Progenitor cell of endocrine pancreas (in vitro differentiated cells): ENCODE measurements at regions not wholly inside any gene's neighbourhood (a gene's known extent, or its start where the extent isn't known, plus 50 kb on each side); places are given as distances from the start of the nearest gene placed in this dataset.
A peak's percentile ranks its signal among the peaks of the same experiment; 100 is the strongest.
"Not testable (repeated sequence)": the region's sequence is repeated elsewhere in the genome, so short reads cannot be mapped to it uniquely, and the experiment has no call there.

Experiments
- DNase-seq: peaks from one replicate; pipeline ENCODE4 v3.0.0; 2021; ENCODE audit warnings: low spot score; ENCODE audit not compliant: unreplicated experiment
- H3K27ac Mint-ChIP-seq: 2 replicates; pipeline ENCODE4 v1.8.0; 2021; ENCODE audit warnings: mild to moderate bottlenecking, moderate library complexity, mixed read lengths
- H3K27me3 Mint-ChIP-seq: 2 replicates; pipeline ENCODE4 v1.8.0; 2021; ENCODE audit warnings: mixed read lengths
- H3K36me3 Mint-ChIP-seq: 2 replicates; pipeline ENCODE4 v1.8.0; 2022; ENCODE audit warnings: mixed read lengths; ENCODE audit not compliant: insufficient read depth
- H3K4me1 Mint-ChIP-seq: 2 replicates; pipeline ENCODE4 v1.8.0; 2021; ENCODE audit warnings: low read depth, mixed read lengths
- H3K4me3 Mint-ChIP-seq: 2 replicates; pipeline ENCODE4 v1.8.0; 2021; ENCODE audit warnings: low read depth, mild to moderate bottlenecking, moderate library complexity, mixed read lengths
- H3K9me3 Mint-ChIP-seq: 2 replicates; pipeline ENCODE4 v1.8.0; 2021; ENCODE audit warnings: low read depth, mixed read lengths
- TF ChIP-seq, protein P1 (sequence below): fragments of 200-600 bp; sonication (generic); IDR thresholded peaks from one replicate; pipeline ENCODE4 v1.5.0; 2021; ENCODE audit warnings: antibody characterized with exemption, mild to moderate bottlenecking; ENCODE audit not compliant: unreplicated experiment

DNA sequence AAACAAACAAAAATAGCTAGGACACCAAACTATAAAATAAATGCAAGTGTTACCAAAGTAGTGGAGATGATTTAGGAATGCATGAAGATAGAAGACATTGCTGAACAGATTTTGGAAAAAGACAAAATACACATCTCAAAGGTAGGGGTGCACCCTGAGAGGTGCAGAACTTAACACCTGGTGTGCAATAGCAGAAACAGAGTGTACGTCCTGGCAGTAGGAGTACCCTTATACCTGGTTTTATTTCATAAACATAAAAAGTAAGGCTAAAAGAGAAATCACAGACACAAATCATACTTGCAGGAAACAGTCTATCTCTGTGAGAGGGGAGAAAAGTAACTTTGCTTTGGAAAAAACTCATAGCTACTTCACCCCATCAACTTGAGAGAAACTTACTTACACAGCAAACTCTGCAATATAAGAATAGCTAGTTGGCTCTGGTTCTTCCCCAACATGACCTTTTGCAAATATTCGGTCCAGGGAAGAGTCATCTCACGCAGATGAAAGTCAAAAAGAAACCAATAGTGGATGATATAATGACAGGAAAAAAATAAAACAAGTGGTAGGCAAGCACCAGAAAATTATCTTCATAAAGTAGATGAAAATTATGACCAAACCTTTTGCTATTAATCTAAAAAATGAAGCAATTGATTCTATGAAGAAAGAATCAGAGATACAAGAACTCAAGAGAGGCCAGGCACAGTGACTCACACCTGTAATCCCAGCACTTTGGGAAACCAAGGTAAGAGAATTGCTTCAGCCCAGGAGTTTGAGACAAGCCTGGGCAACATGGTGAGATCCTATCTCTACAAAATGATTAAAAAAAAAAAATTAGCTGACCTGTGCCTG, 108.9 kb upstream of the BNIP2 start:
- Mint-ChIP-seq H3K36me3 (no peaks in the 10 kb centered on the region), H3K9me3 (no peaks in the 10 kb centered on the region)
- DNase-seq = no peak

DNA sequence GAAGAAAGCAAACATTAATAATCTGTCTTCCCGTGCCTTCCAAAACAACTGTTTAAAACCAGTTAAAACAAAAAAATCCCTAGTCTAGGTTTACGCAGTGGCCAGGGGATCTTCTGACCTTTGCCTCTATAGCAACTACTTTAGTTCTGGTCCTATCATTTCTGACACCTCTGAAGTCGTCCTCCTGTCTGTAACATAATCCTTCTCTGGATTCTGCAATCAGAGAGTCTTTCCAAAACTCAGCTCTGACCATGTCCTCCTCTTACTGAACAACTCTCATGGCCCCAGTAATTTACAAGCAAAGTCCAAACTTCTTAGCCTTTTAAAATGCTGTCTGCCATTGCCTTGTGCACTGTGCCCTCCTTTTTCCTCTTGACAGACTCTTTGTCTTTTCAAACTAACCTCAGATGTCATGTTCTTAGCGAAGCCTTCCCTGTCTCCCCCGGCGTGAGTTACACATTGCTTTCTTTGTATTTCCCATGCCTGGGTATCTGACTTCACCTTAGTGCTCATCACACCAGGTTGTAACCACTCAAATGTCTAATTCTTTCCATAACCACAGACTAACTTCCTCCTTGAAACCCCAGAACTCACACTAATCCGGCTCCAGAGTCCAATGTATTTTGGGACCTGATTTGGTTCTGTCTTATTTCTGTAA, 105.2 kb upstream of the BNIP2 start:
- Mint-ChIP-seq H3K27me3 (peaks cover 35% of the 10 kb centered on the region), H3K36me3 (no peaks in the 10 kb centered on the region), H3K4me3 (no peak overlapping the region), H3K27ac (peak overlapping the region; percentile 7), H3K4me1 (peaks cover 20% of the 10 kb centered on the region), H3K9me3 (no peaks in the 10 kb centered on the region)
- TF ChIP-seq, protein P1, sequence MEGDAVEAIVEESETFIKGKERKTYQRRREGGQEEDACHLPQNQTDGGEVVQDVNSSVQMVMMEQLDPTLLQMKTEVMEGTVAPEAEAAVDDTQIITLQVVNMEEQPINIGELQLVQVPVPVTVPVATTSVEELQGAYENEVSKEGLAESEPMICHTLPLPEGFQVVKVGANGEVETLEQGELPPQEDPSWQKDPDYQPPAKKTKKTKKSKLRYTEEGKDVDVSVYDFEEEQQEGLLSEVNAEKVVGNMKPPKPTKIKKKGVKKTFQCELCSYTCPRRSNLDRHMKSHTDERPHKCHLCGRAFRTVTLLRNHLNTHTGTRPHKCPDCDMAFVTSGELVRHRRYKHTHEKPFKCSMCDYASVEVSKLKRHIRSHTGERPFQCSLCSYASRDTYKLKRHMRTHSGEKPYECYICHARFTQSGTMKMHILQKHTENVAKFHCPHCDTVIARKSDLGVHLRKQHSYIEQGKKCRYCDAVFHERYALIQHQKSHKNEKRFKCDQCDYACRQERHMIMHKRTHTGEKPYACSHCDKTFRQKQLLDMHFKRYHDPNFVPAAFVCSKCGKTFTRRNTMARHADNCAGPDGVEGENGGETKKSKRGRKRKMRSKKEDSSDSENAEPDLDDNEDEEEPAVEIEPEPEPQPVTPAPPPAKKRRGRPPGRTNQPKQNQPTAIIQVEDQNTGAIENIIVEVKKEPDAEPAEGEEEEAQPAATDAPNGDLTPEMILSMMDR = no peak
- DNase-seq = no peak

More for the DNA sequence above, 108.9 kb upstream of the BNIP2 start:
- Mint-ChIP-seq H3K27ac (no peak overlapping the region), H3K4me1 (peaks cover 19% of the 10 kb centered on the region), H3K27me3 (peaks cover 22% of the 10 kb centered on the region), H3K4me3 (no peak overlapping the region)
- TF ChIP-seq, protein P1 = no peak

DNA sequence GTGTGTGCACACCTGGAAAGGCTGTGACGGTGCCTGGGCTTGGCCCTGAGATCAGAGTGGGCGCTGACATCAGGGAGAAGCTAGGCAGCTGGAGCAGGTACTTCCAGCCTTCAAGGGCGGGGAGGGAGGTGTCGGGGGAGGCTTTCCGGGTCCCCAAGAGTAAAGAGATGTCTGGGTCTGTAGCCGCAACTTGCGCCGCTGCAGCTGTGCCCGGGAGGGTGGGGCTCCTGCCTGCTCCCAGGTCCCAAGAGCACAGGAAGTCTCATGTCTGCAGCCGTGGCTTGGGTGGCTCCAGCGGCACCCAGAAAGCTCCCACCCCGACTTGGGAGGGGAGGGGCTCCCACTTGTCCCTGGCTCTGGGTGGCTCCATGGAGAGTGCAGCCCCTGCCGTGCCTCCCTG, 103.2 kb upstream of the BNIP2 start:
- Mint-ChIP-seq H3K36me3 (no peaks in the 10 kb centered on the region), H3K27ac (no peak overlapping the region), H3K4me3 (no peak overlapping the region), H3K4me1 (peaks cover 20% of the 10 kb centered on the region), H3K9me3 (no peaks in the 10 kb centered on the region), H3K27me3 (peaks cover 25% of the 10 kb centered on the region)
- TF ChIP-seq, protein P1 = no peak
- no peak for DNase-seq

DNA sequence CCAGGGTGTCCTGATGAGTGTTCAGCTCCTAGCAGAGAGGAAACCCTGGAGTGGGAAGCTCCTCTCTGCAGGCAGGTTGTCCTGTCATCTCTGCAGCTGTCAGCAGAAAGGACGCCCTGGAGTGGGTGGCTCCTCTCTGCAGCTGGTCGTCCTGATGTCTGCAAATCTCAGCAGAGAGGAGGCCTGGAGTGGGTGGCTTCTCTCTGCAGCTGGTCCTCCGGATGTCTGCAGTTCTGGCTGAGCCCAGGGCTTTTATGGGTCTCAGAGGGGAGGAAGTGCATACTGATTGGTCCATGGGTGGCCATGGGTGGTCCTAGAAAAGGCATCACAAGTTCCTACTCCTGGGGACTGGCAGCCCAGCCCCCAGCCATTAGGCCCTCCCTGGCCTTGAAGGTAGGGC, 102.6 kb upstream of the BNIP2 start:
- H3K9me3 Mint-ChIP-seq = no peaks in the 10 kb centered on the region
- no peak overlapping the region for H3K4me3 Mint-ChIP-seq
- H3K4me1 Mint-ChIP-seq = peaks cover 20% of the 10 kb centered on the region
- peaks cover 25% of the 10 kb centered on the region for H3K27me3 Mint-ChIP-seq
- no peak overlapping the region for H3K27ac Mint-ChIP-seq
- no peaks in the 10 kb centered on the region for H3K36me3 Mint-ChIP-seq
- TF ChIP-seq, protein P1 = no peak
- no peak for DNase-seq

DNA sequence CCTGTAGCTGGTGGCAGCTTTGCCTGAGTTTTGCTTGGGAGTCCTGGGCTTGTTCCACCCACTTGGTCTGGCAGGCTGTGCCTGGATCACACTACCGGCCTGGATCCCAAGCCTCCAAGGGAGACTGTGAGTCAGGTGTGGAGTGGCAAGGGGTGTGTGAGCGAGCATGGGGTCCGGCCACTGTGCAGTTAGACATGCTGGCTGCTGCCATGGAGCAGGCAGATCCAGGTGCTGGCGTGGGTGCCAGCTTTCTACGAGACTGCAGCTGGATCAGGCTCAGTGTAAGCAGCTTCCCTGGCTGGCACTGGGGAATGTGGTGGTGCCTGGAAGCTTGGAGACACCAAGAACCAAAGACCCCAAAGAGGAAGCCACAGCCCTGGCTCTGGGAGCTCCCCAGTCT, 102.0 kb upstream of the BNIP2 start:
- Mint-ChIP-seq H3K4me3 (no peak overlapping the region), H3K27ac (no peak overlapping the region), H3K36me3 (no peaks in the 10 kb centered on the region), H3K27me3 (peaks cover 21% of the 10 kb centered on the region), H3K4me1 (peaks cover 20% of the 10 kb centered on the region), H3K9me3 (no peaks in the 10 kb centered on the region)
- TF ChIP-seq, protein P1 = no peak
- no peak for DNase-seq

DNA sequence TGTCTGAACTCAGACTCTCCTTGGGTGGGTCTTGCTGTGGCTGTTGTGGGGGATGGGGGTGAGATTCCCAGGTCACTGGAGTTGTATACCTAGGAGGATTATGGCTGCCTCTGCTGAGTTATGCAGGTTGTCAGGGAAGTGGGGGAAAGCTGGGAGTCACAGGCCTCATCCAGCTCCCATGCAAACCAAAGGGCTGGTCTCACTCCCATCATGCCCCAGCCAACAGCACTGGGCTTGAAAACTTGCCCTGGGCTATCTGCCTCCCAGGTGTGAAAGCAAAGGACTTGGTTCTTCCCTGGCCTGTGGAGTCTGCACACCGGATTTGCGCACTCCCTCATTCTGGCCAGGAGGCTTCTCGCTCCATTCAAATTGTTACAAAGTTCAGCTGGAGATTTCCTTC, 97.3 kb upstream of the BNIP2 start:
- H3K4me3 Mint-ChIP-seq, H3K27ac Mint-ChIP-seq, H3K9me3 Mint-ChIP-seq, H3K36me3 Mint-ChIP-seq, DNase-seq, H3K4me1 Mint-ChIP-seq: not testable (repeated sequence)
- H3K27me3 Mint-ChIP-seq = peaks cover 14% of the 10 kb centered on the region

DNA sequence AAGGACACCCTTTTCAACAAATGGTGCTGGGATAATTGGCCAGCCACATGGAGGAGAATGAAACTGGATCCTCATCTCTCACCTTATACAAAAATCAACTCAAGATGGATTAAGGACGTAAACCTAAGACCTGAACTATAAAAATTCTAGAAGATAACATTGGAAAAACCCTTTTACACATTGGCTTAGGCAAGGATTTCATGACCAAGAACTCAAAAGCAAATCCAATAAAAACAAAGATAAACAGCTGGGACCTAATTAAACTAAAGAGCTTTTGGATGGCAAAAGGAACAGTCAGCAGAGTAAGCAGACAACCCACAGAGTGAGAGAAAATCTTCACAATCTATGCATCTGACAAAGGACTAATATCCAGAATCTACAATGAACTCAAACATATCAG, 96.9 kb upstream of the BNIP2 start:
- not testable (repeated sequence) for H3K9me3 Mint-ChIP-seq, H3K4me1 Mint-ChIP-seq, H3K36me3 Mint-ChIP-seq, H3K4me3 Mint-ChIP-seq, DNase-seq, H3K27ac Mint-ChIP-seq
- H3K27me3 Mint-ChIP-seq = peaks cover 10% of the 10 kb centered on the region
